Ascending aorta (tissue), 2 donors: ENCODE measurements at regions not wholly inside any gene's neighbourhood (a gene's known extent, or its start where the extent isn't known, plus 50 kb on each side); places are given as distances from the start of the nearest gene placed in this dataset.

Experiments
- DNase-seq, 2 donors: peaks; one replicate each; pipeline ENCODE4 v3.0.0-alpha.2; 2019; ENCODE audit warnings: low spot score in 2 of 2
- H3K27ac ChIP-seq, 2 donors: fragments of 200-600 bp; sonication (generic); one replicate each; pipeline ENCODE4 v1.5.1; 2016 to 2017; ENCODE audit warnings: mild to moderate bottlenecking in 1 of 2
- H3K27me3 ChIP-seq: fragments of 200-600 bp; sonication (generic); one replicate; pipeline ENCODE4 v1.5.1; 2017
- H3K36me3 ChIP-seq, 2 donors: fragments of 200-600 bp; sonication (generic); one replicate each; pipeline ENCODE4 v1.5.1; 2016
- H3K4me1 ChIP-seq, 2 donors: fragments of 200-600 bp; sonication (generic); one replicate each; pipeline ENCODE4 v1.5.1; 2016 to 2017; ENCODE audit warnings: mild to moderate bottlenecking in 1 of 2
- H3K4me3 ChIP-seq, 2 donors: fragments of 200-600 bp; sonication (generic); one replicate each; pipeline ENCODE4 v1.5.1; 2016 to 2017; ENCODE audit warnings: mild to moderate bottlenecking in 1 of 2
- H3K9me3 ChIP-seq, 2 donors: fragments of 200-600 bp; sonication (generic); one replicate each; pipeline ENCODE4 v1.5.1; 2016
- intact Hi-C: fragments of 100-400 bp; cut with DNase I; formaldehyde crosslinking; loops from one replicate; pipeline ENCODE4 v1.15.1; 2023
- TF ChIP-seq, protein P1 (sequence below), 3 experiments: fragments of 200-600 bp in 2 of 3; fragments of 450-650 bp in 1 of 3; sonication (generic) in 2 of 3; IDR thresholded peaks; one replicate each; pipeline ENCODE4 v1.5.1; 2016 to 2019; ENCODE audit warnings: antibody characterized with exemption in 3 of 3, mild to moderate bottlenecking in 1 of 3, moderate library complexity in 1 of 3

DNA sequence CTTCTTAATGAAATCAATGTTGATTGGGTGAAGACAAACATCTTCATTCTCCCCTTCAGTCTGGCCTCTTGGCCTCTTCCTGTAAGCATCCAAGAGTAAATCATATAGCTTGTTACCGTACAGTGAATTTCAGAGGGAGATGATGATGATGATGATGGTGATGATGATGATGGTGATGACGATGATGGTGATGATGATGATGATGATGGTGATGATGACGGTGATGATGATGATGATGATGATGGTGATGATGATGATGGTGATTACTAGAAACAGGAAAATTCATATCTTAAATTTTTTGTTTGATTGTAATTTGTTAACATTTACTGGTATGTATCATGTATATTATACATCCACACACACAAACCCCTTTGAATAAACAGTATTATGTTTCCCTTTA is 256.1 kb upstream of the PLSCR5 start:
- no peak for DNase-seq
- no peaks in the 10 kb centered on the region for H3K4me1 ChIP-seq
- no peak overlapping the region for H3K27ac ChIP-seq
- no peaks in the 10 kb centered on the region for H3K27me3 ChIP-seq
- H3K9me3 ChIP-seq = no peaks in the 10 kb centered on the region
- no peaks in the 10 kb centered on the region for H3K36me3 ChIP-seq
- no peak overlapping the region for H3K4me3 ChIP-seq
- intact Hi-C loops = loop anchor here (10.0 kb wide), 1 partner anchor 856 kb away; no protein-coding TSS in a partner anchor
- TF ChIP-seq, protein P1, sequence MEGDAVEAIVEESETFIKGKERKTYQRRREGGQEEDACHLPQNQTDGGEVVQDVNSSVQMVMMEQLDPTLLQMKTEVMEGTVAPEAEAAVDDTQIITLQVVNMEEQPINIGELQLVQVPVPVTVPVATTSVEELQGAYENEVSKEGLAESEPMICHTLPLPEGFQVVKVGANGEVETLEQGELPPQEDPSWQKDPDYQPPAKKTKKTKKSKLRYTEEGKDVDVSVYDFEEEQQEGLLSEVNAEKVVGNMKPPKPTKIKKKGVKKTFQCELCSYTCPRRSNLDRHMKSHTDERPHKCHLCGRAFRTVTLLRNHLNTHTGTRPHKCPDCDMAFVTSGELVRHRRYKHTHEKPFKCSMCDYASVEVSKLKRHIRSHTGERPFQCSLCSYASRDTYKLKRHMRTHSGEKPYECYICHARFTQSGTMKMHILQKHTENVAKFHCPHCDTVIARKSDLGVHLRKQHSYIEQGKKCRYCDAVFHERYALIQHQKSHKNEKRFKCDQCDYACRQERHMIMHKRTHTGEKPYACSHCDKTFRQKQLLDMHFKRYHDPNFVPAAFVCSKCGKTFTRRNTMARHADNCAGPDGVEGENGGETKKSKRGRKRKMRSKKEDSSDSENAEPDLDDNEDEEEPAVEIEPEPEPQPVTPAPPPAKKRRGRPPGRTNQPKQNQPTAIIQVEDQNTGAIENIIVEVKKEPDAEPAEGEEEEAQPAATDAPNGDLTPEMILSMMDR (IDR thresholded peaks at IDR 0.05) = no peak

DNA sequence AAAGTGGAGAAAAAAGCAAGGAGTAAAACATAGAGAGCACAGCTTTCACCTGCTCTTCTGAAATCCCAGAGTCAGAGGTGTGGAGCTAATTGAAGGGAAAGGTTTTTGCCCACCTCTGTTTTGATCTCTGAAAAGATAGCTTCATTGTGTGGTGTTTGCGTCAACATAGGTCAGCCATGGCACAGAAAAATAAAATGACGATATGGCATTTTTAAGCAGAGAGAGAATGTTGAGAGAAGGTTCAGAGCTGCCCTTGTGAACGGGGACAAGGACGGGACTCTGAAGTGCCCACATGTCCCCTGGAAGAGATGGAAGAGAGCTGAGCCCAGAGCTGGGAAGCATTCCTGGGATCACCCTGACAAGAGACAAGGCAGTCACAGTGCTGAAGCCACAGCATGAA is 249.4 kb upstream of the PLSCR5 start:
- no peaks in the 10 kb centered on the region for H3K4me1 ChIP-seq
- intact Hi-C loops = no loop called here
- DNase-seq = no peak
- no peaks in the 10 kb centered on the region for H3K36me3 ChIP-seq
- H3K4me3 ChIP-seq = no peak overlapping the region
- H3K9me3 ChIP-seq = no peaks in the 10 kb centered on the region
- no peaks in the 10 kb centered on the region for H3K27me3 ChIP-seq
- H3K27ac ChIP-seq = no peak overlapping the region
- TF ChIP-seq, protein P1 (IDR thresholded peaks at IDR 0.05) = no peak

DNA sequence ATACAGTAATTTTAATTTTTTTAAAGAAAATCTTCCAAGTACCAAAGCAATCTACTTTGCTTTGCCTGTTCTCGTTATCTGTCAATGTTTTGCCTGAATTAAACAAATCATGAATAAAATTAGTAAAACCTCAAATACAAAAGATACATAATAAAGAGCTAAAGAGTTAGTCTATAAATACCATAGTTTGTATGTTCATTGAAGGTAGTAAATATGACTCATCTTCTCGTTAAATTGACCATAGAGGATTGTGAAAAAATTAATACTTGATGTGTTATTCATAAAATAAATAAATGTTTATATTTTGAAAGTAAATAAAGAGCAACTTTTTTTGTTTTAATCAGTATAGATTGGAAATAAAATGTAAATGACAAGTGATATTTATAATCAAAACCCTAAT is 246.5 kb upstream of the PLSCR5 start:
- TF ChIP-seq, protein P1 (IDR thresholded peaks at IDR 0.05) = no peak
- DNase-seq = no peak
- no peaks in the 10 kb centered on the region for H3K27me3 ChIP-seq
- intact Hi-C loops = no loop called here
- no peak overlapping the region for H3K4me3 ChIP-seq
- H3K9me3 ChIP-seq = no peaks in the 10 kb centered on the region
- no peaks in the 10 kb centered on the region for H3K36me3 ChIP-seq
- H3K4me1 ChIP-seq = no peaks in the 10 kb centered on the region
- H3K27ac ChIP-seq = no peak overlapping the region

DNA sequence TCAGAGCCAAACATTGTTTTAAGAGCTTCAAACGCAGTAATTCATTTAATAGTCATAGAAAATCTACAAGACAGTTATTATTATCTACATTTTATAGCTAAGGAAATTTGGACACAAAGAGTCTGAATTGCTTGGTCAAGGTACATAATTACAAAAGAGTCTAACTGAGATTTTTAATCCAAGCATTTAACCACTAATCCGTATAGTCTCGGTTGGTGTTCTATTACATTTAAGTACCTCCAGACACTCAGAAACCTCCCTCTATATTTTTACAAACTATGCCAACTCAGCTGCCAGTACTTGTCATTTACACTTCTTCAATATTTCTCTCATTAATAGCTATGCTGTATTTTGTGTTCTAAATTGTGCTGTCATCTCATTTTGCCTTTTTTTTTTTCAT is 240.2 kb upstream of the PLSCR5 start:
- no peak for DNase-seq

DNA sequence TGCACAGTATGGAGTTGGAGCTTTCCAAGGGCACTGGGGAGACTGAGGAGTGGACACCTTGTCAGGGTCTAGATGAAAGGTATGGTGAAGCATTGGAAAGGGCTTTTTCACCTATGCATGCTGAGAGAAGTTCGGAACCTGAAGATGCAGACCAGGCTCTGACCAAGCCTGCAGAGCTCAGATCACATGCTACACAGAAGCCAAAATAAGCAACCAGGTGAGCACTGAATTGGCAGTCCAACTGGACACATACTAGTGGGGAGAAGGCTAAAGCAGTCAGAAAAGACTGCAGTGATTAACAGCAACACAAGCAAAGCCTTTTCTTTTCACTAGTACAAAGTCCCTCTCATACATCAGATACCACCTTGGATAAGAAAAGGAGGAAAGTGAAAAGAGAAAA is 238.3 kb upstream of the PLSCR5 start:
- Histone ChIP-seq H3K9me3 (no peaks in the 10 kb centered on the region), H3K27ac (no peak overlapping the region), H3K4me3 (no peak overlapping the region), H3K27me3 (no peaks in the 10 kb centered on the region), H3K36me3 (no peaks in the 10 kb centered on the region), H3K4me1 (no peaks in the 10 kb centered on the region)
- TF ChIP-seq, protein P1 (IDR thresholded peaks at IDR 0.05) = no peak
- intact Hi-C loops = no loop called here
- no peak for DNase-seq

More for the DNA sequence above, 240.2 kb upstream of the PLSCR5 start:
- Histone ChIP-seq H3K4me3 (no peak overlapping the region), H3K9me3 (no peaks in the 10 kb centered on the region), H3K36me3 (no peaks in the 10 kb centered on the region), H3K4me1 (no peaks in the 10 kb centered on the region), H3K27ac (no peak overlapping the region), H3K27me3 (no peaks in the 10 kb centered on the region)
- TF ChIP-seq, protein P1 (IDR thresholded peaks at IDR 0.05) = no peak
- intact Hi-C loops = no loop called here

DNA sequence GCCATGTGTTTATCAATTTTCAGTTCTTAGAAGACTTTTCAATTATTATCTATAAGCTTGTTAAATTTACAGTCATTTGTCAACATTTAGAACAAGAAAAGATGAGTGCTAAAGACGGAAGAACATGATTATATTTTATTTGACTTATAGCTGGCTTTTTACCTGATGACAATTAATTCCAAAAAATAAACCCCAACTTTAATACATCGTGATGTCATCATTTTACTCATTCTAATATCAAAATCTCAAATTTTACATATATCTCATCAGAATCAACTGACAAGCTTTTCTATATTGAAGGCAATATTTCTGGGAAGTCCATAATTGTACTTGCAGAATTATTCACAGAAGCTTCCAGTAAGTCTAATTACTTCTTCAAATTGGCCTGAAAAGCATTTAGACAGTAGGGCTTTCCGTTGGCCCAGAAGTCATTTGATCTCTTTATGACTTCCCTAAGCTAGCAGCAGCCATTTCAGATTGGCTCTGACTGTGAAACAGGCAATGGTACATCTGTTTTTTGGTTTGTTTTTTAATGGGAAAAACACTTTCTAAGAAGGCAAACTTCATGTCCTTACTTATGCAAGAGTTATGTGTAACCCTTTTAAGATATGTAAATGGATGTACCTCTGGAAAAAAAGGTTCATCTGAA is 234.7 kb upstream of the PLSCR5 start:
- intact Hi-C loops = no loop called here

More for the DNA sequence above, 234.7 kb upstream of the PLSCR5 start:
- no peaks in the 10 kb centered on the region for H3K36me3 ChIP-seq
- TF ChIP-seq, protein P1 (IDR thresholded peaks at IDR 0.05) = no peak
- H3K27ac ChIP-seq = no peak overlapping the region
- no peak overlapping the region for H3K4me3 ChIP-seq
- DNase-seq = no peak
- no peaks in the 10 kb centered on the region for H3K9me3 ChIP-seq
- H3K4me1 ChIP-seq = no peaks in the 10 kb centered on the region
- no peaks in the 10 kb centered on the region for H3K27me3 ChIP-seq
